ENCODE measurements at regions not wholly inside any gene's neighbourhood (a gene's known extent, or its start where the extent isn't known, plus 50 kb on each side); places are given as distances from the start of the nearest gene placed in this dataset.

DNA sequence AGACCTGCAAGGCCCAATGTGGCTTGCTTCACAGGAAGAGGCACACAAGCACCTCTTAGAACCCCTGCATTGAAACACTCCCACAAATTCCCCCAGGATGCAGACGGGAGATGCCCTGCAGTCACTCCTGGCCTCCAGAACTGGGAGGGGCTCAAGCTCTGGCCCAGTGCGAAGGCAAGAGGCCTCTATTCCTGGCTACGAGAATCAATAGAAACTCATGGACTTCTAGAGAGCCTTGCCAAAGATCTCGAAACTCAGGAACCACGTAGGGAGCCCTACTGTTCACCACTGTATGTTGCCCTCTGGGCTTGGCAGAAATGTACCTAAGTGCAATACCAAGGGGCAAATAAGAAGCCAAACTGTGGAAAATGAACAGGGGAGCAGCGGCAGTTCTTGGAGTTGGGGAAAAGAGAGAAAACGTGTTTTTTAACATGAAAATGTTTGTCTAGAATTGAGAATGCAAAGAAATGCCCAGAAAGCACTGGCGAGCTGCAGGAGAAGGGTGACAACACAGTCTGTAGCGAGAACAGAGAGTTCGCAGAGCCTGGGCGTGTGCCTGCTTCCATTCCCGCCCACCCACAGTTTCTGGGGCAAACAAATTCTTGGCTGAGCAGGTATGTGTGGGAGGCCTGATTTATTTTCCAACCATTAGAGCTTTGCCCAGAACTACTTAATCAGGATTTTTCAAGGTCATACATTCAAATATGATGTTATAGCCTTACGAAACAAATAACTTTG lies 260.5 kb upstream of the KLF14 start:
- TF ChIP-seq CTCF (conservative IDR thresholded peaks at IDR 0.05; ENCODE audit: low read depth, low read length) (no peak), EZH2 (IDR thresholded peaks at IDR 0.05; ENCODE audit: borderline replicate concordance, low read depth, low read length, poor library complexity, severe bottlenecking) (no peak)

All from A673 (cell line).